H9 (cell line): ENCODE measurements at regions not wholly inside any gene's neighbourhood (a gene's known extent, or its start where the extent isn't known, plus 50 kb on each side); places are given as distances from the start of the nearest gene placed in this dataset.

Experiments used
- DNase-seq: peaks from one replicate; pipeline ENCODE4 v3.0.0-alpha.2; 2017
- H2AFZ ChIP-seq: one replicate; pipeline ENCODE4 v1.6.1; 2013; ENCODE audit warnings: mild to moderate bottlenecking, low read length, control low read depth, moderate library complexity
- H2AK5ac ChIP-seq: 2 replicates; pipeline ENCODE4 v1.6.1; 2013; ENCODE audit warnings: low read length, control low read depth, mixed read lengths; ENCODE audit not compliant: insufficient read length
- H2BK120ac ChIP-seq: one replicate; pipeline ENCODE4 v1.6.1; 2013; ENCODE audit warnings: low read depth, mild to moderate bottlenecking, low read length, control low read depth, inconsistent platforms; ENCODE audit not compliant: poor library complexity, severe bottlenecking
- H2BK12ac ChIP-seq: 2 replicates; pipeline ENCODE4 v1.6.1; 2013; ENCODE audit warnings: low read length, control low read depth, mixed read lengths, low read depth; ENCODE audit not compliant: insufficient read length
- H2BK15ac ChIP-seq: 2 replicates; pipeline ENCODE4 v1.6.1; 2013; ENCODE audit warnings: low read depth, low read length, control low read depth
- H2BK20ac ChIP-seq: one replicate; pipeline ENCODE4 v1.6.1; 2013; ENCODE audit warnings: low read depth, mild to moderate bottlenecking, low read length, control low read depth, inconsistent platforms; ENCODE audit not compliant: poor library complexity, severe bottlenecking
- H2BK5ac ChIP-seq: 2 replicates; pipeline ENCODE4 v1.6.1; 2013; ENCODE audit warnings: low read length, control low read depth, mixed read lengths; ENCODE audit not compliant: insufficient read length
- H3K14ac ChIP-seq: 2 replicates; pipeline ENCODE4 v1.6.1; 2013; ENCODE audit warnings: low read length, control low read depth; ENCODE audit not compliant: insufficient read depth
- H3K18ac ChIP-seq: 2 replicates; pipeline ENCODE4 v1.6.1; 2013; ENCODE audit warnings: low read depth, mild to moderate bottlenecking, mixed read lengths, low read length, control low read depth; ENCODE audit not compliant: insufficient read length
- H3K23ac ChIP-seq: 2 replicates; pipeline ENCODE4 v1.6.1; 2013; ENCODE audit warnings: low read length, control low read depth, mixed read lengths, low read depth; ENCODE audit not compliant: insufficient read length
- H3K23me2 ChIP-seq: 2 replicates; pipeline ENCODE4 v1.6.1; 2013; ENCODE audit warnings: low read depth, mild to moderate bottlenecking, mixed read lengths, low read length, control low read depth; ENCODE audit not compliant: insufficient read length, poor library complexity, severe bottlenecking
- H3K27ac ChIP-seq: 2 replicates; pipeline ENCODE4 v1.5.1; 2013; ENCODE audit warnings: low read length, control low read depth, mixed read lengths, low read depth; ENCODE audit not compliant: insufficient read length
- H3K27me3 ChIP-seq: 2 replicates; pipeline ENCODE4 v1.6.1; 2013; ENCODE audit warnings: low read length, control low read depth, inconsistent platforms; ENCODE audit not compliant: insufficient read depth
- H3K4ac ChIP-seq: 2 replicates; pipeline ENCODE4 v1.6.1; 2013; ENCODE audit warnings: low read depth, mild to moderate bottlenecking, control low read depth, inconsistent platforms, low read length, moderate library complexity
- H3K4me1 ChIP-seq: 2 replicates; pipeline ENCODE4 v1.6.1; 2013; ENCODE audit warnings: low read length, control low read depth, inconsistent platforms; ENCODE audit not compliant: insufficient read depth
- H3K4me2 ChIP-seq: 2 replicates; pipeline ENCODE4 v1.6.1; 2013; ENCODE audit warnings: low read length, control low read depth, mixed read lengths; ENCODE audit not compliant: insufficient read length, insufficient read depth
- H3K56ac ChIP-seq: 2 replicates; pipeline ENCODE4 v1.6.1; 2013; ENCODE audit warnings: low read depth, mild to moderate bottlenecking, mixed read lengths, low read length, control low read depth; ENCODE audit not compliant: insufficient read length
- H3K79me1 ChIP-seq: 2 replicates; pipeline ENCODE4 v1.6.1; 2013; ENCODE audit warnings: low read depth, mild to moderate bottlenecking, moderate library complexity, low read length, control low read depth, inconsistent platforms; ENCODE audit not compliant: insufficient read depth, poor library complexity, severe bottlenecking
- H3K79me2 ChIP-seq: 2 replicates; pipeline ENCODE4 v1.6.1; 2013; ENCODE audit warnings: low read length, control low read depth, inconsistent platforms; ENCODE audit not compliant: insufficient read depth
- H3K9ac ChIP-seq: 2 replicates; pipeline ENCODE4 v1.6.1; 2013; ENCODE audit warnings: low read length, control low read depth, mixed read lengths; ENCODE audit not compliant: insufficient read length; ENCODE audit errors: extremely low read depth
- H3K9me3 ChIP-seq: one replicate; pipeline ENCODE4 v1.6.1; 2013; ENCODE audit warnings: low read depth, low read length, inconsistent platforms; ENCODE audit not compliant: control insufficient read depth
- H3T11ph ChIP-seq: one replicate; pipeline ENCODE4 v1.6.1; 2013; ENCODE audit warnings: mild to moderate bottlenecking, low read length, control low read depth, inconsistent platforms
- H4K20me1 ChIP-seq: one replicate; pipeline ENCODE4 v1.6.1; 2013; ENCODE audit not compliant: control insufficient read depth, insufficient read length, insufficient read depth
- H4K5ac ChIP-seq: 2 replicates; pipeline ENCODE4 v1.6.1; 2013; ENCODE audit warnings: low read depth, mild to moderate bottlenecking, mixed read lengths, low read length, control low read depth; ENCODE audit not compliant: insufficient read length
- H4K8ac ChIP-seq: replicated peaks from 2 replicates; pipeline ENCODE4 v1.6.1; 2013; ENCODE audit warnings: low read length, control low read depth, mixed read lengths, low read depth; ENCODE audit not compliant: insufficient read length
- H4K91ac ChIP-seq: 2 replicates; pipeline ENCODE4 v1.6.1; 2013; ENCODE audit warnings: low read depth, mild to moderate bottlenecking, moderate library complexity, mixed read lengths, low read length, control low read depth; ENCODE audit not compliant: insufficient read length
- H3K27ac Mint-ChIP-seq, 3 experiments: 2 replicates in 2 of 3; 3 replicates in 1 of 3; pipeline ENCODE4 v1.8.0; 2020 to 2021; ENCODE audit warnings: mixed read lengths in 3 of 3, mild to moderate bottlenecking in 1 of 3, moderate library complexity in 1 of 3
- H3K27me3 Mint-ChIP-seq: 2 replicates; pipeline ENCODE4 v1.8.0; 2021; ENCODE audit warnings: low read depth, mild to moderate bottlenecking, moderate library complexity, mixed read lengths
- H3K36me3 Mint-ChIP-seq, 3 experiments: 2 replicates in 2 of 3; 3 replicates in 1 of 3; pipeline ENCODE4 v1.8.0; 2020 to 2021; ENCODE audit warnings: low read depth in 3 of 3, mixed read lengths in 3 of 3; ENCODE audit not compliant: insufficient read depth in 1 of 3
- H3K4me1 Mint-ChIP-seq, 2 experiments: 2 replicates each; pipeline ENCODE4 v1.8.0; 2020; ENCODE audit warnings: mixed read lengths in 2 of 2
- H3K4me3 Mint-ChIP-seq, 2 experiments: 2 replicates in 1 of 2; 3 replicates in 1 of 2; pipeline ENCODE4 v1.8.0; 2020 to 2021; ENCODE audit warnings: mild to moderate bottlenecking in 2 of 2, mixed read lengths in 2 of 2, moderate library complexity in 1 of 2
- H3K9me3 Mint-ChIP-seq, 2 experiments: 2 replicates in 1 of 2; 3 replicates in 1 of 2; pipeline ENCODE4 v1.8.0; 2020; ENCODE audit warnings: mild to moderate bottlenecking in 2 of 2, mixed read lengths in 2 of 2, moderate library complexity in 1 of 2
- WGBS: extraction: QIAGEN DNeasy Blood & Tissue Kit; methylation state at CpG from one replicate; pipeline ENCODE4 v1.1.7; 2013; ENCODE audit warnings: missing lambda C conversion rate, low lambda C conversion rate, mixed read lengths; ENCODE audit not compliant: insufficient read length; ENCODE audit errors: extremely low coverage; 5-methylcytosine and 5-hydroxymethylcytosine counted together
- TF ChIP-seq, protein P1 (sequence below): fragments of 200-600 bp; sonication (generic); conservative IDR thresholded peaks from 3 replicates; pipeline ENCODE4 v1.8.0; 2021; ENCODE audit warnings: antibody characterized with exemption, mild to moderate bottlenecking

DNA sequence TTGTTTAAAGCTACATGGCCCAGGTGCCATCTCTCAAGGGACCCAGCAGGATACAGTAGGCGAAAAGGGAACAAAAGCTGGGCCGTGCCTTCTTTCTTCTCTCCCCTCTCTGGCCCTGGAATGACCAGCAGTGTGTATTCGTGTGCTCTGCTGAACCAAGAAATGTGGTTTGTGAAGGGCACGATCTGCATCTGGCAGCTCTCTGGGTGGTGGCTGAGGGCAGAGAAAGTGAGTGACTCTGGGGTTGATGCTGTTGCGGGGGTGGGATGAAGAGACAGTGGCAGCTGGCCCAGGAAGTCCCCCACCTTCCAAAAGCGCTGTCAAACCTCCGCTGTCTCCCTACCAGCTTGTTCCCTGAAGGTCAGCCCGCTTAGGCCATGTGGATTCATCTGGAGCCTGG, 88.3 kb downstream of the CLDN34 start:
- Histone ChIP-seq H3K27ac (no peak overlapping the region), H3K23ac (no peak overlapping the region), H3K27me3 (no peaks in the 10 kb centered on the region), H3K4ac (no peak overlapping the region), H3K9me3 (no peaks in the 10 kb centered on the region), H3K18ac (no peak overlapping the region), H4K20me1 (no peaks in the 10 kb centered on the region), H3K79me2 (no peaks in the 10 kb centered on the region), H3K56ac (no peak overlapping the region), H2AFZ (no peak overlapping the region), H2BK12ac (no peak overlapping the region), H3K23me2 (no peaks in the 10 kb centered on the region), H3K4me2 (no peak overlapping the region), H3K79me1 (no peaks in the 10 kb centered on the region), H2BK5ac (no peak overlapping the region), H4K91ac (no peak overlapping the region), H4K5ac (no peak overlapping the region), H3T11ph (no peak overlapping the region), H4K8ac (no peak overlapping the region), H3K4me1 (peaks cover 6% of the 10 kb centered on the region; the same call in 1 of the 2 replicates), H2BK120ac (no peak overlapping the region), H2AK5ac (no peak overlapping the region), H2BK15ac (no peak overlapping the region), H3K14ac (no peak overlapping the region), H2BK20ac (no peak overlapping the region), H3K9ac (no peak overlapping the region)
- no peaks in the 10 kb centered on the region; the same call in 1 of the 2 replicates for H3K27me3 Mint-ChIP-seq
- DNase-seq: no peak
- no peak overlapping the region; a peak in 1 of 7 replicates for H3K27ac Mint-ChIP-seq
- H3K4me3 Mint-ChIP-seq: no peak overlapping the region; a peak in 1 of 5 replicates
- WGBS: no CpG with 5 or more reads among the region's 8 CpGs
- H3K36me3 Mint-ChIP-seq: peaks cover 11 to 19% (median 11%) of the 10 kb centered on the region in 3 experiments; a peak in 6 of 7 replicates
- H3K9me3 Mint-ChIP-seq: peaks cover 50 to 58% of the 10 kb centered on the region in 2 experiments
- H3K4me1 Mint-ChIP-seq: peaks cover 22 to 23% of the 10 kb centered on the region in 2 experiments
- TF ChIP-seq, protein P1, sequence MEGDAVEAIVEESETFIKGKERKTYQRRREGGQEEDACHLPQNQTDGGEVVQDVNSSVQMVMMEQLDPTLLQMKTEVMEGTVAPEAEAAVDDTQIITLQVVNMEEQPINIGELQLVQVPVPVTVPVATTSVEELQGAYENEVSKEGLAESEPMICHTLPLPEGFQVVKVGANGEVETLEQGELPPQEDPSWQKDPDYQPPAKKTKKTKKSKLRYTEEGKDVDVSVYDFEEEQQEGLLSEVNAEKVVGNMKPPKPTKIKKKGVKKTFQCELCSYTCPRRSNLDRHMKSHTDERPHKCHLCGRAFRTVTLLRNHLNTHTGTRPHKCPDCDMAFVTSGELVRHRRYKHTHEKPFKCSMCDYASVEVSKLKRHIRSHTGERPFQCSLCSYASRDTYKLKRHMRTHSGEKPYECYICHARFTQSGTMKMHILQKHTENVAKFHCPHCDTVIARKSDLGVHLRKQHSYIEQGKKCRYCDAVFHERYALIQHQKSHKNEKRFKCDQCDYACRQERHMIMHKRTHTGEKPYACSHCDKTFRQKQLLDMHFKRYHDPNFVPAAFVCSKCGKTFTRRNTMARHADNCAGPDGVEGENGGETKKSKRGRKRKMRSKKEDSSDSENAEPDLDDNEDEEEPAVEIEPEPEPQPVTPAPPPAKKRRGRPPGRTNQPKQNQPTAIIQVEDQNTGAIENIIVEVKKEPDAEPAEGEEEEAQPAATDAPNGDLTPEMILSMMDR: no peak
